ENCODE measurements at regions not wholly inside any gene's neighbourhood (a gene's known extent, or its start where the extent isn't known, plus 50 kb on each side); places are given as distances from the start of the nearest gene placed in this dataset.

- TF ChIP-seq CTCF (IDR thresholded peaks at IDR 0.05) (no peak), POLR2A (IDR thresholded peaks at IDR 0.05) (no peak)
These were observed 162.2 kb downstream of the SYT10 start for GRCh38 chr12:33277376-33277775.
